ENCODE measurements at regions not wholly inside any gene's neighbourhood (a gene's known extent, or its start where the extent isn't known, plus 50 kb on each side); places are given as distances from the start of the nearest gene placed in this dataset.

- H2AFZ ChIP-seq, result no peak overlapping the region
- intact Hi-C loops (cut with micrococcal nuclease; ENCODE audit: unreplicated experiment), result no loop called here
- no peak for DNase-seq
- BruUV-seq (replicated peaks), result no TSS peak
- H3F3A ChIP-seq (ENCODE audit: insufficient read depth, low read depth), result no peaks in the 10 kb centered on the region
- POLR2A ChIA-PET (ENCODE audit: unreplicated experiment), result no interaction called here
- H3K4me1 ChIP-seq (replicated peaks; ENCODE audit: insufficient read depth), result no peaks in the 10 kb centered on the region; the same call in 1 of the 2 replicates
- CTCF ChIA-PET, result no interaction called here
- H3K4me2 ChIP-seq, result no peak overlapping the region
- no peaks in the 10 kb centered on the region for H3K36me3 ChIP-seq (ENCODE audit: low read depth)
- no peak overlapping the region for H3K27ac ChIP-seq
- no peaks in the 10 kb centered on the region for H3K79me2 ChIP-seq (ENCODE audit: low read depth)
- H3K27me3 ChIP-seq (ENCODE audit: insufficient read depth, low read depth), result no peaks in the 10 kb centered on the region
- H3K9me2 ChIP-seq (ENCODE audit: insufficient read depth), result no peaks in the 10 kb centered on the region
- no peaks in the 10 kb centered on the region for H3K9me3 ChIP-seq (ENCODE audit: insufficient read depth, low read depth)
- no peaks in the 10 kb centered on the region for H4K20me1 ChIP-seq (ENCODE audit: insufficient read depth)
- TF ChIP-seq EZH2 (IDR thresholded peaks at IDR 0.05; ENCODE audit: low read depth), result no peak
- TF ChIP-seq, protein P1, sequence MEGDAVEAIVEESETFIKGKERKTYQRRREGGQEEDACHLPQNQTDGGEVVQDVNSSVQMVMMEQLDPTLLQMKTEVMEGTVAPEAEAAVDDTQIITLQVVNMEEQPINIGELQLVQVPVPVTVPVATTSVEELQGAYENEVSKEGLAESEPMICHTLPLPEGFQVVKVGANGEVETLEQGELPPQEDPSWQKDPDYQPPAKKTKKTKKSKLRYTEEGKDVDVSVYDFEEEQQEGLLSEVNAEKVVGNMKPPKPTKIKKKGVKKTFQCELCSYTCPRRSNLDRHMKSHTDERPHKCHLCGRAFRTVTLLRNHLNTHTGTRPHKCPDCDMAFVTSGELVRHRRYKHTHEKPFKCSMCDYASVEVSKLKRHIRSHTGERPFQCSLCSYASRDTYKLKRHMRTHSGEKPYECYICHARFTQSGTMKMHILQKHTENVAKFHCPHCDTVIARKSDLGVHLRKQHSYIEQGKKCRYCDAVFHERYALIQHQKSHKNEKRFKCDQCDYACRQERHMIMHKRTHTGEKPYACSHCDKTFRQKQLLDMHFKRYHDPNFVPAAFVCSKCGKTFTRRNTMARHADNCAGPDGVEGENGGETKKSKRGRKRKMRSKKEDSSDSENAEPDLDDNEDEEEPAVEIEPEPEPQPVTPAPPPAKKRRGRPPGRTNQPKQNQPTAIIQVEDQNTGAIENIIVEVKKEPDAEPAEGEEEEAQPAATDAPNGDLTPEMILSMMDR (conservative IDR thresholded peaks at IDR 0.05), result no peak
- no peak overlapping the region for H3K4me3 ChIP-seq
Observed at GRCh38 chr1:239872626-239873025, 219.1 kb upstream of the FMN2 start.

DNA sequence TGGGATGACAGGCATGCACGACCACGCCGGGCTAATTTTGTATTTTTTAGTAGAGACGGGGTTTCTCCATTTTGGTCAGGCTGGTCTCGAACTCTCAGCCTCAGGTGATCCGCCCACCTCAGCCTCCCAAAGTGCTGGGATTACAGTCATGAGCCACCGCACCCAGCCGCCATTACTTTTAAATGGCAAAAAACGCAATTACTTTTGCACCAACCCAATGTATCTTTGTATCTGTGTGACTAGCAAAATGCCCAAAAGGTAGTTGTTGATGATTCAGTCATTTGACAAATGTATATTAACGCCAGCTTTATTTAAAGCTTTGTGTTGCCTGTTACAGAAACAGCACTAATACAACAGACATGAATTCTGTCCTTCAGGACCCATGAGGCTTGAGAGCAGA, 216.9 kb upstream of the FMN2 start:
- no peak overlapping the region for H3K4me2 ChIP-seq
- no peak for DNase-seq
- intact Hi-C loops (cut with micrococcal nuclease; ENCODE audit: unreplicated experiment), result loop anchor here (5.0 kb wide), 1 partner anchor 63 kb away; no protein-coding TSS in a partner anchor
- no peaks in the 10 kb centered on the region for H3K79me2 ChIP-seq (ENCODE audit: low read depth)
- H2AFZ ChIP-seq, result no peak overlapping the region
- H3K4me1 ChIP-seq (replicated peaks; ENCODE audit: insufficient read depth), result peaks cover 12% of the 10 kb centered on the region
- peaks cover 13% of the 10 kb centered on the region; the same call in 1 of the 2 replicates for H3F3A ChIP-seq (ENCODE audit: insufficient read depth, low read depth)
- CTCF ChIA-PET, result no interaction called here
- no peaks in the 10 kb centered on the region for H3K36me3 ChIP-seq (ENCODE audit: low read depth)
- no peak overlapping the region for H3K27ac ChIP-seq
- TF ChIP-seq EZH2 (IDR thresholded peaks at IDR 0.05; ENCODE audit: low read depth), result no peak
- TF ChIP-seq, protein P1 (conservative IDR thresholded peaks at IDR 0.05), result no peak
- POLR2A ChIA-PET (ENCODE audit: unreplicated experiment), result no interaction called here
- H3K27me3 ChIP-seq (ENCODE audit: insufficient read depth, low read depth), result no peaks in the 10 kb centered on the region
- no peak overlapping the region for H3K4me3 ChIP-seq
- no peaks in the 10 kb centered on the region for H3K9me2 ChIP-seq (ENCODE audit: insufficient read depth)
- H4K20me1 ChIP-seq (ENCODE audit: insufficient read depth), result no peaks in the 10 kb centered on the region
- no TSS peak for BruUV-seq (replicated peaks)
- no peaks in the 10 kb centered on the region for H3K9me3 ChIP-seq (ENCODE audit: insufficient read depth, low read depth)

DNA sequence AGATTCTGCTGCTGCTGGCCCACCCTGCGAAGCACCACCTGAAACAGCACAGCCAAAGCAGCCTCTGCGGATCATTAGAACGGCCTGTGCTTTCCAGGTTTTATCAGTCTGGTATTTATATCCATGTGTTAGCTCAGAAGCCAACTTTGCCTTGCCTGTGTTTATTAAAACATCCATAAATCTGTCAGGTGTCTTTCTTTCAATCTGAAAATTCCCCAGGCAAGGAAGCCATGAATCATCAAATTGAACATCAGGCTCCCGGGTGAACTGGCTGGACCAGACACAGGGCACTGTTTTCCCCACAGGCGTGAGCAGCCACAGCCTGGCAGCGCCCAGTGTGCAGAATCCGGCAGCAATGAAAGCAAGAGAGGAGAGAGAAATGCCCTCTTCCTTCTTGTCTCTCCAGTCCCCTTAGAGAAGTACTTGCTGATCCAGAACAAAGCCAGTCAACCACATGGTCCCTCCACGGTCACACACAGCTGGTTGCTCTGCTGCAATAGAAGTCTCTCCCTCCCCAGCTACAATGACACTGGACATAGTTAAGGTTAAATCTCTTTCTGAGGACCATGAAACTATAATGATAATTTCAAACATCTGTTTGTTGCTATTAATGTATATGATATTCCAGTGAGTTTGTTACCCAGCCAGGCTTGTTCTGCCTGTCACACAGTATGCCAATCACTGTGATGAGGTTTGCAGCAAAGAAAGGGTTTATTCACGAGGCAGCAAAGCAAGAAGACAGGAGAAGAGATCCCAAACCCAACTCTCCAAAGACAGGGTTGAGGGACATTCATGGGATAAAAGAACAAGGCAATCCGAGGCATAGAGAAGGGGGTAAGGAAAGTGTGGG, 212.1 kb upstream of the FMN2 start:
- H2AFZ ChIP-seq, result no peak overlapping the region
- no peaks in the 10 kb centered on the region for H3K27me3 ChIP-seq (ENCODE audit: insufficient read depth, low read depth)
- no peak overlapping the region for H3K4me3 ChIP-seq
- ChIA-PET POLR2A (ENCODE audit: unreplicated experiment) (no interaction called here), CTCF (no interaction called here)
- intact Hi-C loops (cut with micrococcal nuclease; ENCODE audit: unreplicated experiment), result loop anchor here (5.0 kb wide), 1 partner anchor 67 kb away; no protein-coding TSS in a partner anchor
- H3K9me2 ChIP-seq (ENCODE audit: insufficient read depth), result no peaks in the 10 kb centered on the region
- H3K4me1 ChIP-seq (replicated peaks; ENCODE audit: insufficient read depth), result peaks cover 17% of the 10 kb centered on the region
- H3K4me2 ChIP-seq, result peak overlapping the region; percentile 48
- H3K36me3 ChIP-seq (ENCODE audit: low read depth), result no peaks in the 10 kb centered on the region
- no peak overlapping the region for H3K27ac ChIP-seq
- peaks cover 15% of the 10 kb centered on the region; the same call in 1 of the 2 replicates for H3F3A ChIP-seq (ENCODE audit: insufficient read depth, low read depth)
- TF ChIP-seq EZH2 (IDR thresholded peaks at IDR 0.05; ENCODE audit: low read depth), result no peak
- TF ChIP-seq, protein P1 (conservative IDR thresholded peaks at IDR 0.05), result no peak
- peak; percentile 59 to 80 for DNase-seq
- H3K9me3 ChIP-seq (ENCODE audit: insufficient read depth, low read depth), result no peaks in the 10 kb centered on the region
- H3K79me2 ChIP-seq (ENCODE audit: low read depth), result no peaks in the 10 kb centered on the region
- no peaks in the 10 kb centered on the region for H4K20me1 ChIP-seq (ENCODE audit: insufficient read depth)
- BruUV-seq (replicated peaks), result no TSS peak

All from PC-9 (cell line).